Body of pancreas (tissue), 4 donors: ENCODE measurements at regions not wholly inside any gene's neighbourhood (a gene's known extent, or its start where the extent isn't known, plus 50 kb on each side); places are given as distances from the start of the nearest gene placed in this dataset.

Experiments
- ATAC-seq: fragments of 150-250 bp; one replicate; pipeline ENCODE4 v1.9.1; 2016
- DNase-seq, 4 donors: peaks; one replicate each; pipeline ENCODE4 v3.0.0-alpha.2; 2019
- H3K27ac ChIP-seq, 4 donors: fragments of 200-600 bp; sonication (generic); 1 replicate in 3 of 4; 2 replicates in 1 of 4; pipeline versions ENCODE4 v1.5.1 to v1.6.1; 2016 to 2019; ENCODE audit warnings: mild to moderate bottlenecking in 1 of 4, mixed read lengths in 1 of 4, moderate library complexity in 1 of 4
- H3K27me3 ChIP-seq, 2 donors: fragments of 200-600 bp; sonication (generic); one replicate each; pipeline ENCODE4 v1.6.0; 2016; ENCODE audit warnings: mild to moderate bottlenecking in 1 of 2
- H3K36me3 ChIP-seq, 2 donors: fragments of 200-600 bp; sonication (generic); replicated peaks in 1 of 2; 2 replicates each; pipeline ENCODE4 v1.5.1; 2016; ENCODE audit warnings: low read depth in 2 of 2; ENCODE audit not compliant: insufficient read depth in 1 of 2
- H3K4me1 ChIP-seq: fragments of 200-600 bp; sonication (generic); one replicate; pipeline ENCODE4 v1.6.0; 2016
- H3K4me3 ChIP-seq, 2 donors: fragments of 200-600 bp; sonication (generic); 1 replicate in 1 of 2; 2 replicates in 1 of 2; pipeline ENCODE4 v1.5.1; 2016 to 2019
- H3K9me3 ChIP-seq, 3 donors: fragments of 200-600 bp; sonication (generic); 1 replicate in 2 of 3; 2 replicates in 1 of 3; pipeline ENCODE4 v1.5.1; 2016
- CTCF ChIP-seq, 7 experiments: fragments of 450-650 bp in 4 of 7; fragments of 200-600 bp in 3 of 7; sonication (generic) in 3 of 7; IDR thresholded peaks; one replicate each; pipeline ENCODE4 v1.5.1; 2016 to 2019; ENCODE audit warnings: antibody characterized with exemption in 7 of 7
- POLR2A ChIP-seq, 3 donors: fragments of 450-650 bp; IDR thresholded peaks; one replicate each; pipeline ENCODE4 v1.6.1; 2016; ENCODE audit warnings: antibody characterized with exemption in 3 of 3, mild to moderate bottlenecking in 2 of 3
- WGBS, 2 donors: methylation state at CpG; one replicate each; pipeline ENCODE4 v1.1.5; 2017; 5-methylcytosine and 5-hydroxymethylcytosine counted together
- intact Hi-C: fragments of 100-400 bp; cut with DNase I; formaldehyde crosslinking; loops from one replicate; pipeline ENCODE4 v1.15.1; 2023

GRCh38 chr12:93133361-93133760 lies 204.3 kb upstream of the EEA1 start:
- ATAC-seq: no peak
- intact Hi-C loops: no loop called here
- 83 to 90% methylated on average over 5 of the region's 5 CpGs for WGBS, 2 donors
- Histone ChIP-seq H3K9me3 (no peaks in the 10 kb centered on the region), H3K4me1 (peaks cover 12% of the 10 kb centered on the region), H3K4me3 (no peak overlapping the region), H3K27me3 (no peaks in the 10 kb centered on the region), H3K36me3 (no peaks in the 10 kb centered on the region), H3K27ac (no peak overlapping the region)
- DNase-seq: no peak
- no peak for TF ChIP-seq CTCF (IDR thresholded peaks at IDR 0.05)
- TF ChIP-seq POLR2A (IDR thresholded peaks at IDR 0.05): no peak

DNA sequence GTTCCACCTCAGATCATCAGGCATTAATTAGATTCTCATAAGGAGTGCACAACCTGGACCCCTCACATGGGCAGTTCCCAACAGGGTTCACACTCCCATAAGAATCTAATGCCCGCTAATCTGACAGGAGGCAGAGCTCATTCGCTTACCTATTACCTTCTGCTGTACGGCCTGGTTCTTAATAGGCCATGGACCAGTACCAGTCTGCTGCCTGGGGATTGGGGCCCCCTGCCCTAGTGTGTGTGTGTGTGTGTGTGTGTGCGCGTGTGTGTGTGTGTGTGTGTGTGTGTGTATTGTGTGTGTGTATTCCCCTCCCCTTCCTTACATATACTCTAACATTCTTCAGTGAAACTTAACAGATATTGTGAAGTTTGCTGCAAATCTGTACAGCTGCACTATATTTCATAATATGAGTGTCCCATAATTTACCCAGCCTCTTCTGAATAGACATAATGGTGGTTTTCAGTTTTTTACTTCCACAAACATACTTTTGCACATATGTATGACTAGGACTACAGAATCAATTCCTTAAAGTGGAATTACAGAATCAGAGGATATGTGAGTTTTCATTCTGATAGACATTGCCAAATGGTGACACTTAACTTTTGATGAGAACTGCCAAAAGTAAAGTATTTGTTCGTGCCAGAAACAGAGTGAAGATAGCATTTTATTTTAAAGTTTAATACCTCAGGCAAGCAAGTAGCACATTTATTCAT lies 205.2 kb upstream of the EEA1 start:
- no peak overlapping the region for H3K4me3 ChIP-seq
- 64 to 79% methylated on average over 6 of the region's 6 CpGs for WGBS, 2 donors
- H3K9me3 ChIP-seq: no peaks in the 10 kb centered on the region

GRCh38 chr12:93134893-93135285 lies 205.8 kb upstream of the EEA1 start:
- WGBS, 2 donors: 76 to 91% methylated on average over 3 of the region's 3 CpGs
- no peaks in the 10 kb centered on the region for H3K9me3 ChIP-seq
- no peak for DNase-seq
- intact Hi-C loops: no loop called here
- H3K4me3 ChIP-seq: no peak overlapping the region
- no peaks in the 10 kb centered on the region for H3K36me3 ChIP-seq
- no peaks in the 10 kb centered on the region for H3K27me3 ChIP-seq
- TF ChIP-seq POLR2A (IDR thresholded peaks at IDR 0.05): no peak
- no peak for TF ChIP-seq CTCF (IDR thresholded peaks at IDR 0.05)
- peak overlapping the region in 2 of 4 donors; percentile 15 to 34 for H3K27ac ChIP-seq
- H3K4me1 ChIP-seq: peaks cover 8% of the 10 kb centered on the region
- ATAC-seq: no peak

More for the DNA sequence above, 205.2 kb upstream of the EEA1 start:
- no peak overlapping the region for H3K27ac ChIP-seq
- intact Hi-C loops: no loop called here
- TF ChIP-seq POLR2A (IDR thresholded peaks at IDR 0.05) (no peak), CTCF (IDR thresholded peaks at IDR 0.05) (no peak)
- ATAC-seq: no peak
- no peaks in the 10 kb centered on the region for H3K36me3 ChIP-seq
- H3K4me1 ChIP-seq: peaks cover 8% of the 10 kb centered on the region
- H3K27me3 ChIP-seq: no peaks in the 10 kb centered on the region
- DNase-seq: no peak

GRCh38 chr12:93135286-93136239 lies 206.5 kb upstream of the EEA1 start:
- TF ChIP-seq POLR2A (IDR thresholded peaks at IDR 0.05) (no peak), CTCF (IDR thresholded peaks at IDR 0.05) (no peak)
- intact Hi-C loops: no loop called here
- WGBS, 2 donors: 57 to 60% methylated on average over 6 of the region's 6 CpGs
- ATAC-seq: no peak
- Histone ChIP-seq H3K36me3 (no peaks in the 10 kb centered on the region), H3K27me3 (no peaks in the 10 kb centered on the region), H3K4me1 (peaks cover 8% of the 10 kb centered on the region), H3K4me3 (no peak overlapping the region), H3K27ac (peak overlapping the region in 2 of 4 donors; percentile 15 to 34), H3K9me3 (no peaks in the 10 kb centered on the region)
- no peak for DNase-seq
